Left ventricle myocardium inferior (tissue), 1 donor: ENCODE measurements at regions not wholly inside any gene's neighbourhood (a gene's known extent, or its start where the extent isn't known, plus 50 kb on each side); places are given as distances from the start of the nearest gene placed in this dataset.

ENCODE experiments used
- DNase-seq: peaks from one replicate; pipeline ENCODE4 v3.0.0-alpha.2; 2020
- H3K27ac ChIP-seq: fragments of 200-600 bp; replicated peaks from 2 replicates; pipeline ENCODE4 v1.8.0; 2021
- H3K27me3 ChIP-seq: fragments of 200-600 bp; 2 replicates; pipeline ENCODE4 v1.8.0; 2021; ENCODE audit warnings: low read depth
- H3K36me3 ChIP-seq: fragments of 200-600 bp; 2 replicates; pipeline ENCODE4 v1.8.0; 2021
- H3K4me1 ChIP-seq: fragments of 200-600 bp; 2 replicates; pipeline ENCODE4 v1.8.0; 2021
- H3K4me3 ChIP-seq: fragments of 200-600 bp; 2 replicates; pipeline ENCODE4 v1.8.0; 2021; ENCODE audit warnings: mild to moderate bottlenecking, moderate library complexity
- H3K9me3 ChIP-seq: fragments of 200-600 bp; replicated peaks from 2 replicates; pipeline ENCODE4 v1.8.0; 2021
- intact Hi-C: fragments of 100-400 bp; cut with micrococcal nuclease; formaldehyde crosslinking; loops from one replicate; pipeline ENCODE4 v1.11.0; 2022
- TF ChIP-seq, protein P1 (sequence below): fragments of 200-600 bp; IDR thresholded peaks from 2 replicates; pipeline ENCODE4 v1.8.0; 2021; ENCODE audit warnings: antibody characterized with exemption, mild to moderate bottlenecking, borderline replicate concordance
- donor health status: DM: no; HTN: yes; CAD: no; lungs with severe emphysema.

DNA sequence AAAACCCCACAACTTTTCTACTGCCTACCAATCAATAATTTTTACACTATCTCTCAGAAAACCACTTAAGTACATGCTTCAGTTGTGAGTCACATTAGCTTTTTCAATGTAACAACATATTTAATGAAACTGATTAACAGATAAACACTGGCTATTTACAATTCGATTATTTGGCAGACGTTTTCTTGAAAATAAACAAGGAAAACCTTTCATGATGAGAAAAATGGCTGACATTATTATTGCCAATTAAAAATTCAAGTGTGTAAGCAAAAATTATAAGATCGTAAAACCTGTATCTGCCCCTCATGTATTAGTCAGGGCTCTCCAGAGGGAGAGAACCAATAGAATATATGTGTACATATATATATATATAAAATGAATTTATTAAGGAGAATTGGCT is 1555.5 kb upstream of the IGFBP7 start:
- no peak overlapping the region for H3K27ac ChIP-seq
- no peak for DNase-seq
- intact Hi-C loops = no loop called here
- H3K4me3 ChIP-seq = no peak overlapping the region
- no peaks in the 10 kb centered on the region for H3K27me3 ChIP-seq
- H3K36me3 ChIP-seq = no peaks in the 10 kb centered on the region
- H3K9me3 ChIP-seq = peaks cover 25% of the 10 kb centered on the region
- TF ChIP-seq, protein P1, sequence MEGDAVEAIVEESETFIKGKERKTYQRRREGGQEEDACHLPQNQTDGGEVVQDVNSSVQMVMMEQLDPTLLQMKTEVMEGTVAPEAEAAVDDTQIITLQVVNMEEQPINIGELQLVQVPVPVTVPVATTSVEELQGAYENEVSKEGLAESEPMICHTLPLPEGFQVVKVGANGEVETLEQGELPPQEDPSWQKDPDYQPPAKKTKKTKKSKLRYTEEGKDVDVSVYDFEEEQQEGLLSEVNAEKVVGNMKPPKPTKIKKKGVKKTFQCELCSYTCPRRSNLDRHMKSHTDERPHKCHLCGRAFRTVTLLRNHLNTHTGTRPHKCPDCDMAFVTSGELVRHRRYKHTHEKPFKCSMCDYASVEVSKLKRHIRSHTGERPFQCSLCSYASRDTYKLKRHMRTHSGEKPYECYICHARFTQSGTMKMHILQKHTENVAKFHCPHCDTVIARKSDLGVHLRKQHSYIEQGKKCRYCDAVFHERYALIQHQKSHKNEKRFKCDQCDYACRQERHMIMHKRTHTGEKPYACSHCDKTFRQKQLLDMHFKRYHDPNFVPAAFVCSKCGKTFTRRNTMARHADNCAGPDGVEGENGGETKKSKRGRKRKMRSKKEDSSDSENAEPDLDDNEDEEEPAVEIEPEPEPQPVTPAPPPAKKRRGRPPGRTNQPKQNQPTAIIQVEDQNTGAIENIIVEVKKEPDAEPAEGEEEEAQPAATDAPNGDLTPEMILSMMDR = no peak
- H3K4me1 ChIP-seq = no peaks in the 10 kb centered on the region

DNA sequence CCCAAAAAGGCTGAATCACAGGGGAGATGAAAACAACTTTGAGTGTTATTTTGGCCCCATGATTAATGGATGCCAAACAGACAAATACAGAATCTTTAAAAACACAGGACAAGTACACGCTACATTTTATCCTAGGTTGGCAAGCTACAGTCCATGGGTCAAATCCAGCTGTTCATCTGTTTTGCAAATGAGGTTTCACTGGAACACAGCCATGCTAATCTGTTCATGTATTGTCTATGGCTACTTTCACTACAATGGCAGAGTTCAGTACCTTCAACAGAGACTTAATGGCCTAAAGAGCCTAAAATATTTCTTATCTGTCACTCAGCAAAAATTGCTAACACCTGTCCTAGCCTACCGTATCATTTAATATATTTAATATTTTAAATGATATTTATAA is 1548.5 kb upstream of the IGFBP7 start:
- TF ChIP-seq, protein P1 = no peak
- Histone ChIP-seq H3K36me3 (no peaks in the 10 kb centered on the region), H3K27ac (no peak overlapping the region), H3K4me3 (no peak overlapping the region), H3K4me1 (no peaks in the 10 kb centered on the region), H3K9me3 (peaks cover 10% of the 10 kb centered on the region), H3K27me3 (no peaks in the 10 kb centered on the region)
- intact Hi-C loops = no loop called here
- no peak for DNase-seq

DNA sequence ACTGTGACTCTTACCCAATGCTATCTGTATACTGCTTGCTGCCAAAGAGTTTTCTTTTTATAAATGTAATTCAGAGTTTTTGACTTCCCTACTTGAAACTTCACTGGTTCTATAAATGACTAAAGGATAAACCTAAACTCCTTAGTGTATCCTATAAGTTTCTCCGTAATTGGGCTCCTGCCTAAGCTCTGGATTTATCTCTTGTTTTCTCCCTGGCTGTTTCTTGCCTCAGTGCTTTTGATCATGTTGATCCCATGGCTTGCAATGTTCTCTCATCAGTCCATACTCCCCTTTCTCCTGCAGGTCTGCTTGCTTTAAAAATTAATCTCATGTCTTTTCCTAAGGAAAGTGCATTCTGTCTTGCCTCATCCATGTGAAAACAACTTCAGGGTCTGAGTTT is 1543.1 kb upstream of the IGFBP7 start:
- H3K4me3 ChIP-seq = no peak overlapping the region
- H3K9me3 ChIP-seq = no peaks in the 10 kb centered on the region
- TF ChIP-seq, protein P1 = no peak
- H3K4me1 ChIP-seq = no peaks in the 10 kb centered on the region
- DNase-seq = no peak
- no peak overlapping the region for H3K27ac ChIP-seq
- no peaks in the 10 kb centered on the region for H3K36me3 ChIP-seq
- no peaks in the 10 kb centered on the region for H3K27me3 ChIP-seq
- intact Hi-C loops = no loop called here

DNA sequence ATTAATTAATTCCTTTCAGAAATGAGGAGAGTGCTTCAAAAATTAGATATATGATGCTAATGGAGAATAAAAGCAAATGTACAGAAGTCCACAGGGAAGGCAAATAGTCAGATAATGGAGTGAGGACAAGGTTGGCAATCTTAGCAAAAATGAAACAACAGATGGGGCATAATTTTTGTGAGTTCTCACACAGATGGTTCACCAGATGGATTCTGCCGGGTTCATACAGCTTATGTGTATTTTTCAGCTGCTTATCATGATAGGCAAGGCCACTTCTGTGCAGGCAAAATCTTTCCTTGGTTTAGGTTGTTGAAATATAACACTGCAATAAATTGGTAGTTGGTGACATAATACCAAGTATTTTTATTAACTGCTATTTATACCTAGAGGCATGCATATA is 1539.0 kb upstream of the IGFBP7 start:
- no peaks in the 10 kb centered on the region for H3K9me3 ChIP-seq
- H3K27ac ChIP-seq = no peak overlapping the region
- no peaks in the 10 kb centered on the region for H3K4me1 ChIP-seq
- no peak for DNase-seq
- intact Hi-C loops = no loop called here
- H3K27me3 ChIP-seq = no peaks in the 10 kb centered on the region
- H3K36me3 ChIP-seq = no peaks in the 10 kb centered on the region
- H3K4me3 ChIP-seq = no peak overlapping the region
- TF ChIP-seq, protein P1 = no peak

DNA sequence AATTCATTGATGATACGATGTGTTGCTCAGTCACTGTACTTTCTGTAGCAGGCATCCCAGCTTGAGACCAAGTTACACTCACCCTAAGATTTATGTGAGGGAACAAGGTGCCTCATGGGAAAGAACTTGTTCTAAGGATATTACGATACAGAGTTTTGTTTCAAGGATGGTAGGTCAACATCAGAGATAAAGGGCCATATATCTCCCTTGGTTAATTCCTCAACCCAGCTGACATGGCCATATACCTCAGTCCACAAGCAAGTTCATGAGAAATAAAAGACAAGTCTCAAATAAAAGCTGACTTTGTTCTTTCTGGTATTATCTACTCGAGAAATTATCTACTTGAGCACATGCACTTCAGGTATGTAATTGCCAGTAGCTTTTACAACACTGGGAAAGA is 1535.9 kb upstream of the IGFBP7 start:
- no peak for DNase-seq
- H3K27me3 ChIP-seq = no peaks in the 10 kb centered on the region
- H3K9me3 ChIP-seq = no peaks in the 10 kb centered on the region
- TF ChIP-seq, protein P1 = no peak
- intact Hi-C loops = no loop called here
- no peaks in the 10 kb centered on the region for H3K36me3 ChIP-seq
- no peak overlapping the region for H3K4me3 ChIP-seq
- H3K27ac ChIP-seq = no peak overlapping the region
- no peaks in the 10 kb centered on the region for H3K4me1 ChIP-seq

DNA sequence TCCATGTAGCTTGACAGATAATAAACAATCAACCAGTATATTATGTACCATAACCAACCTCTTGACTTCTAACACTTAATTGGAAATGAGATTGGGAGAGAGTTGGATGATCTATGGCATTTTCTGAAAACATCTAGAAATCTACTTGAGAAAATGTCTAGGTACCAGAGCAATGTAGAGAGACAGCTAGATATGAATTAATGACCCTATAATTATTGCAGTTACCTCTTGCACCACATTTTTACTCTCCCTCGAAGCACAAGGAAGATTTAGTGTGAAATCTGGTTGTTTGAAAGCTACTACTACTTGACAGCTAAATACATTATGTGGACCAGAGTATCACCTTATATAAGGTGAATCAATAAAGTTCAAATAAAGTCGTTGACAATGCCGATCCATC is 1534.4 kb upstream of the IGFBP7 start:
- Histone ChIP-seq H3K9me3 (peaks cover 3% of the 10 kb centered on the region), H3K36me3 (no peaks in the 10 kb centered on the region), H3K4me1 (no peaks in the 10 kb centered on the region), H3K4me3 (no peak overlapping the region), H3K27ac (no peak overlapping the region), H3K27me3 (no peaks in the 10 kb centered on the region)
- TF ChIP-seq, protein P1 = no peak
- intact Hi-C loops = no loop called here
- DNase-seq = no peak
